ENCODE measurements at regions not wholly inside any gene's neighbourhood (a gene's known extent, or its start where the extent isn't known, plus 50 kb on each side); places are given as distances from the start of the nearest gene placed in this dataset.
"Not testable (repeated sequence)": the region's sequence is repeated elsewhere in the genome, so short reads cannot be mapped to it uniquely, and the experiment has no call there.

- no peak for DNase-seq (ENCODE audit: low read depth)
Measured at GRCh38 chr10:109405338-109405737, 518.0 kb downstream of the XPNPEP1 start.

- no peak for DNase-seq (ENCODE audit: low read depth)
Measured at GRCh38 chr10:109403551-109403950, 519.8 kb downstream of the XPNPEP1 start.

- no peak for DNase-seq (ENCODE audit: low read depth)
Measured at GRCh38 chr10:109393425-109393824, 529.9 kb downstream of the XPNPEP1 start.

GRCh38 chr10:109386921-109387320 is 536.4 kb downstream of the XPNPEP1 start:
- DNase-seq (ENCODE audit: low read depth): no peak

- no peak for DNase-seq (ENCODE audit: low read depth)
Measured at GRCh38 chr10:109386101-109386500, 537.2 kb downstream of the XPNPEP1 start.

- DNase-seq (ENCODE audit: low read depth): peak; percentile 16
Measured at GRCh38 chr10:109379186-109379585, 544.1 kb downstream of the XPNPEP1 start.

GRCh38 chr10:109374215-109374614 is 549.1 kb downstream of the XPNPEP1 start:
- DNase-seq (ENCODE audit: low read depth): peak; percentile 87

- DNase-seq (ENCODE audit: low read depth): no peak
Measured at GRCh38 chr10:109359316-109359715, 564.0 kb downstream of the XPNPEP1 start.

GRCh38 chr10:109358325-109358724 is 565.0 kb downstream of the XPNPEP1 start:
- DNase-seq (ENCODE audit: low read depth): no peak

GRCh38 chr10:109348324-109348723 is 575.0 kb downstream of the XPNPEP1 start:
- DNase-seq (ENCODE audit: low read depth): no peak

GRCh38 chr10:109343293-109343692 is 580.0 kb downstream of the XPNPEP1 start:
- peak; percentile 3 for DNase-seq (ENCODE audit: low read depth)

GRCh38 chr10:109341986-109342385 is 581.3 kb downstream of the XPNPEP1 start:
- DNase-seq (ENCODE audit: low read depth): no peak

- no peak for DNase-seq (ENCODE audit: low read depth)
Measured at GRCh38 chr10:109328001-109328400, 595.3 kb downstream of the XPNPEP1 start.

GRCh38 chr10:109327266-109327665 is 596.0 kb downstream of the XPNPEP1 start:
- DNase-seq (ENCODE audit: low read depth): peak; percentile 29

- DNase-seq (ENCODE audit: low read depth): no peak
Measured at GRCh38 chr10:109324721-109325120, 598.6 kb downstream of the XPNPEP1 start.

GRCh38 chr10:109317746-109318366 is 605.5 kb downstream of the XPNPEP1 start:
- no peak for DNase-seq (ENCODE audit: low read depth)

- DNase-seq (ENCODE audit: low read depth): not testable (repeated sequence)
Measured at GRCh38 chr10:109314016-109314415, 609.3 kb downstream of the XPNPEP1 start.

- not testable (repeated sequence) for DNase-seq (ENCODE audit: low read depth)
Measured at GRCh38 chr10:109312555-109312954, 610.8 kb downstream of the XPNPEP1 start.

GRCh38 chr10:109308971-109309370 is 614.3 kb downstream of the XPNPEP1 start:
- no peak for DNase-seq (ENCODE audit: low read depth)

- not testable (repeated sequence) for DNase-seq (ENCODE audit: low read depth)
Measured at GRCh38 chr10:109307102-109307501, 616.2 kb downstream of the XPNPEP1 start.

- peak; percentile 43 for DNase-seq (ENCODE audit: low read depth)
Measured at GRCh38 chr10:109306698-109307097, 616.6 kb downstream of the XPNPEP1 start.

- no peak for DNase-seq (ENCODE audit: low read depth)
Measured at GRCh38 chr10:109287858-109288257, 635.5 kb downstream of the XPNPEP1 start.

GRCh38 chr10:109282510-109282909 is 640.8 kb downstream of the XPNPEP1 start:
- DNase-seq (ENCODE audit: low read depth): peak; percentile 90

GRCh38 chr10:109281347-109281746 is 642.0 kb downstream of the XPNPEP1 start:
- DNase-seq (ENCODE audit: low read depth): no peak

Measured in EH (cell line).